ENCODE measurements at regions not wholly inside any gene's neighbourhood (a gene's known extent, or its start where the extent isn't known, plus 50 kb on each side); places are given as distances from the start of the nearest gene placed in this dataset.

- peak; percentile 23 for DNase-seq
- no peaks in the 10 kb centered on the region for H3K79me2 ChIP-seq (ENCODE audit: insufficient read depth)
- no peaks in the 10 kb centered on the region for H3K9me3 ChIP-seq (ENCODE audit: low read depth)
- H2AFZ ChIP-seq, result no peak overlapping the region
- no peaks in the 10 kb centered on the region for H3K9me2 ChIP-seq (ENCODE audit: insufficient read depth)
- no peaks in the 10 kb centered on the region for H4K20me1 ChIP-seq (ENCODE audit: insufficient read depth)
- H3F3A ChIP-seq (ENCODE audit: insufficient read depth), result no peaks in the 10 kb centered on the region
- WGBS, 2 experiments (ENCODE audit: low coverage in 1 of 2, low lambda C conversion rate in 2 of 2, missing lambda C conversion rate in 2 of 2), result 21 to 24% methylated on average over 2 of the region's 2 CpGs
- in situ Hi-C loops (cut with MboI), result no loop called here
- H3K4me2 ChIP-seq (ENCODE audit: unreplicated experiment), result no peak overlapping the region
- no peak overlapping the region for H3K9ac ChIP-seq
- H3K27me3 ChIP-seq (replicated peaks; ENCODE audit: insufficient read depth), result no peaks in the 10 kb centered on the region
- H3K36me3 ChIP-seq (ENCODE audit: low read depth), result no peaks in the 10 kb centered on the region
- no peak overlapping the region for H3K27ac ChIP-seq
- no peak for TF ChIP-seq EZH2 (IDR thresholded peaks at IDR 0.05; ENCODE audit: insufficient read depth, poor library complexity, severe bottlenecking)
- TF ChIP-seq EZH2phosphoT487 (IDR thresholded peaks at IDR 0.05; ENCODE audit: insufficient read depth, low read depth), result no peak
- no peak overlapping the region for H3K4me3 ChIP-seq
- peaks cover under 1% of the 10 kb centered on the region; the same call in 1 of the 2 replicates for H3K4me1 ChIP-seq (ENCODE audit: insufficient read depth)
Observed at GRCh38 chr13:44169018-44169911, 204.4 kb upstream of the SERP2 start.

GRCh38 chr13:44170731-44171130, 202.9 kb upstream of the SERP2 start:
- Histone ChIP-seq H3F3A (ENCODE audit: insufficient read depth) (no peaks in the 10 kb centered on the region), H3K27me3 (replicated peaks; ENCODE audit: insufficient read depth) (no peaks in the 10 kb centered on the region), H2AFZ (no peak overlapping the region), H3K9me3 (ENCODE audit: low read depth) (no peaks in the 10 kb centered on the region), H4K20me1 (ENCODE audit: insufficient read depth) (no peaks in the 10 kb centered on the region), H3K9me2 (ENCODE audit: insufficient read depth) (no peaks in the 10 kb centered on the region), H3K4me1 (ENCODE audit: insufficient read depth) (peaks cover 12% of the 10 kb centered on the region), H3K4me2 (ENCODE audit: unreplicated experiment) (no peak overlapping the region), H3K36me3 (ENCODE audit: low read depth) (no peaks in the 10 kb centered on the region), H3K9ac (no peak overlapping the region), H3K27ac (no peak overlapping the region), H3K4me3 (no peak overlapping the region), H3K79me2 (ENCODE audit: insufficient read depth) (no peaks in the 10 kb centered on the region)
- WGBS, 2 experiments (ENCODE audit: low coverage in 1 of 2, low lambda C conversion rate in 2 of 2, missing lambda C conversion rate in 2 of 2), result 68 to 91% methylated on average over 1 of the region's 1 CpG
- TF ChIP-seq EZH2 (IDR thresholded peaks at IDR 0.05; ENCODE audit: insufficient read depth, poor library complexity, severe bottlenecking) (no peak), EZH2phosphoT487 (IDR thresholded peaks at IDR 0.05; ENCODE audit: insufficient read depth, low read depth) (no peak)
- in situ Hi-C loops (cut with MboI), result no loop called here
- no peak for DNase-seq

GRCh38 chr13:44171156-44171555, 202.5 kb upstream of the SERP2 start:
- Histone ChIP-seq H3K36me3 (ENCODE audit: low read depth) (no peaks in the 10 kb centered on the region), H3K79me2 (ENCODE audit: insufficient read depth) (no peaks in the 10 kb centered on the region), H2AFZ (no peak overlapping the region), H3K27ac (no peak overlapping the region), H3K9me3 (ENCODE audit: low read depth) (no peaks in the 10 kb centered on the region), H4K20me1 (ENCODE audit: insufficient read depth) (no peaks in the 10 kb centered on the region), H3K9me2 (ENCODE audit: insufficient read depth) (no peaks in the 10 kb centered on the region), H3K4me3 (no peak overlapping the region), H3K27me3 (replicated peaks; ENCODE audit: insufficient read depth) (no peaks in the 10 kb centered on the region), H3K9ac (no peak overlapping the region), H3K4me2 (ENCODE audit: unreplicated experiment) (no peak overlapping the region), H3F3A (ENCODE audit: insufficient read depth) (no peaks in the 10 kb centered on the region), H3K4me1 (ENCODE audit: insufficient read depth) (peaks cover 12% of the 10 kb centered on the region)
- in situ Hi-C loops (cut with MboI), result no loop called here
- DNase-seq, result no peak
- 64 to 79% methylated on average over 1 of the region's 1 CpG for WGBS, 2 experiments (ENCODE audit: low coverage in 1 of 2, low lambda C conversion rate in 2 of 2, missing lambda C conversion rate in 2 of 2)
- TF ChIP-seq EZH2 (IDR thresholded peaks at IDR 0.05; ENCODE audit: insufficient read depth, poor library complexity, severe bottlenecking) (no peak), EZH2phosphoT487 (IDR thresholded peaks at IDR 0.05; ENCODE audit: insufficient read depth, low read depth) (no peak)

GRCh38 chr13:44171861-44172260, 201.8 kb upstream of the SERP2 start:
- Histone ChIP-seq H3K79me2 (ENCODE audit: insufficient read depth) (no peaks in the 10 kb centered on the region), H3K4me3 (no peak overlapping the region), H3K9ac (no peak overlapping the region), H4K20me1 (ENCODE audit: insufficient read depth) (no peaks in the 10 kb centered on the region), H3K9me3 (ENCODE audit: low read depth) (no peaks in the 10 kb centered on the region), H3K27me3 (replicated peaks; ENCODE audit: insufficient read depth) (no peaks in the 10 kb centered on the region), H3K4me1 (ENCODE audit: insufficient read depth) (peaks cover 12% of the 10 kb centered on the region), H3F3A (ENCODE audit: insufficient read depth) (no peaks in the 10 kb centered on the region), H3K9me2 (ENCODE audit: insufficient read depth) (no peaks in the 10 kb centered on the region), H3K4me2 (ENCODE audit: unreplicated experiment) (no peak overlapping the region), H3K27ac (no peak overlapping the region), H3K36me3 (ENCODE audit: low read depth) (no peaks in the 10 kb centered on the region), H2AFZ (no peak overlapping the region)
- TF ChIP-seq EZH2phosphoT487 (IDR thresholded peaks at IDR 0.05; ENCODE audit: insufficient read depth, low read depth), result no peak
- no peak for TF ChIP-seq EZH2 (IDR thresholded peaks at IDR 0.05; ENCODE audit: insufficient read depth, poor library complexity, severe bottlenecking)
- in situ Hi-C loops (cut with MboI), result no loop called here
- no peak for DNase-seq

All from GM23248 (cell line).